SKM-1 (cell line): ENCODE measurements at regions not wholly inside any gene's neighbourhood (a gene's known extent, or its start where the extent isn't known, plus 50 kb on each side); places are given as distances from the start of the nearest gene placed in this dataset.
"Not testable (repeated sequence)": the region's sequence is repeated elsewhere in the genome, so short reads cannot be mapped to it uniquely, and the experiment has no call there.

Experiments
- DNase-seq: peaks from one replicate; lab custom pipeline; 2025; ENCODE audit not compliant: unreplicated experiment; lab: John Stamatoyannopoulos, UW

- no peak for DNase-seq
These were observed 798.5 kb downstream of the TRIB2 start for GRCh38 chr2:13515254-13515653.

DNA sequence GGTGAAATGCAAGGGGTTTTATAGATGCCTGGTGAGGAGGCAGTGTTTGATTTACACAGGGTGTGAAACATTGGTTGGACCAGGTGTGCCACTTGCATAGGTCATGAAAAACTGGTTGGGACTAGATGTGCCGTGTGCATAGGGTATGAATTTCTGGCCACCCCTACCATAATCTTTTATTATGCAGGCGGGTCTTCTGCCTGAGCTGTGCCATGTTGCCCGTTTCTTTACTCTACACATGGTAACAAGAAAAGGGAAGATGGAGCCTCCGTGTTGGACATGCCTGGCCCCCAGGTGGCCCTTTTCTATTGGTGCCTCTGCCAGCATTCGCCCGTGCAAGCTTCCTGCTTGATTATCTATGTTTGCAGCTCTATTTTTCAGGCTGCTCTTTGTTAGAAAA is 805.4 kb downstream of the TRIB2 start:
- DNase-seq: no peak

DNA sequence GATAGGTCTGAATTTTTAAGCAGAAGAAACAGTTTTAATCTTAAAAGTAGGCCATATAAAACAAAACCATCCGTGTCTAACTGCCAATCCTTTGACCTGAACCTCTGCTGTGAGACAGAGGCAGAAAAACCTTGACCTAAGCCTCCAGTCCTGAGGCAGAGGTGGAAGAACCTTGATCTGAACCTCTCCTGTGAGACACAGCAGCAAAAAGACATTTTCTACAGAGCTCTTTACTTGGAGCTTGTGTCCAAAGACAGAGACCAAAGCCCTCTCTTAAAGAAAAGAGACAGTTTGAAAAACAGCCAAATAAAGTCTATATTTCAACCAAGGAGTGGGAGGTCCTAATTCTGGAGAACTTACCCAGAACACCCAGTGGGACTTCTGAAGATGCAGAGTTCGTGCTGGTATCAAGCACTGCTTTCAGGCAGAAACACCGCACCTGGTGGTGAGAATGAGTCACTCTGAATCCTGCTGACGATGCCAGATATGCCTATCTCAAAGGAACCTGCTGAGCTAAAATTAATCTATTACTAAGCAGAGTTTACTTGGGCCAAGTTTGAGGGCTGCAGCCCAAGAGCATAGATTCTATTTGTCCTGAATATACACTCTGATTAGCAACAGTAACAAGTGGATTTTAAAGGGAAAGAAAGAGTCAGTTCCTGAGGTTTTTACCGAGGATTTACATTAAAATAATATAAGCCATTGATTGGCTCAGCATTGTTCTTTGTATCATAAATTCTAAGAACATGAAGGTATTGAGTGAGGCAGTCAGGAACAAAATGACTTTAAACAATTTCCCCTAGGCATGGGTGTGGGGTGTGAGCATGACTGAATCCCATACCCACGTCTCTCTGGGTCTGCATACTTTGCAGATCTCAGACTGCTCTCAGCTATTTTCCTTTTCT is 806.4 kb downstream of the TRIB2 start:
- DNase-seq: no peak

- no peak for DNase-seq
These were observed 807.8 kb downstream of the TRIB2 start for GRCh38 chr2:13524492-13524891.

DNA sequence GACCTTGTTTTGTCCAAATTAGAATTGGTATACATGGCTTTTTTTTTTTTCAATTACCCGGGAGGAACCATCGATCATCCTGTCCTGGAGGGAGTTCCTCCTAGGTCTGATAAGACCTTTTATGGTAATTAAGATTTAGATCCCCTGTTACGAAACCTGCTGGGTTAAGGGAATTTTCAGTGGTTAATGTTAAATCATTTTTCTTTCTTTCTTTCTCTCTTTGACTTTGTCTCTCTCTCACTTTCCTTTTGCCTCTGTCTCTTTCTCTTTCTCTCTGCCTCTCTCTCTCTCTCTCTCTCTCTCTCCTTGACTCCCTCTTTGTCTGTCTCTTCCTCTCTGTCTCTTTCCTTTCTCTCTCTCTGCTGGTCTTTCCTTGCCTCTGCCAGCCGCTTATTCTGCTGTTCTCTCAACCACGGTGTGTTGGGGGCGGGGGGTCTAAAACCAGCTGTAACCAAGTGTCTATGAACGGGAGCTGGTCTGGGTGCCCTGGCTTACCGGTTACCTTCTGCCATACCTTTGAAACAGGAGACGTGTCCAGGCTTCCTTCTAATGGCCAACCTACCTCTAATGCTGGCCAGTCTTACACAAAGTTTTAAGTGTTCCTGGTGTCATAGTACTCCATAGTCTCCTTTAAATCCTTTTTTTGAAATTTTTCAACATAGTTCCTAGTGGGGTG is 815.1 kb downstream of the TRIB2 start:
- not testable (repeated sequence) for DNase-seq

GRCh38 chr2:13532781-13533523 is 816.2 kb downstream of the TRIB2 start:
- DNase-seq: not testable (repeated sequence)

GRCh38 chr2:13533524-13533922 is 816.8 kb downstream of the TRIB2 start:
- no peak for DNase-seq

DNA sequence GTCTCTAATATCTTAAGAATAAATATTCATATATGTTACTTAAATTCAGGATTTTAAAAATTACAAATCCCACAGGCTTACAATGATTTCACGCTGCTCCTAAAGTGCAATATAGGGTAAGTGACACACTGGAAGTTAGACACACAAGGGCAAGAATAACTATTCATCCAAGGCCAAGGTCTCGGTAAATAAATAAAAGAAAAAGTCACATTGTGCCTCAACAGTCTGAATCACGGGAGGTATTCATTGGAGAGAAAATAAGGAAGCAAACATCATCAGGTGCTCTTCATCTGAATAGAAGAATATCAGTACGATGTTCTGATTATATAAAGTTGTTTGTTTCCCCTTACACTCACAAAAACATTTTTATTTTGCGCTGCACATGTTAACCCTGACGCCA is 820.2 kb downstream of the TRIB2 start:
- DNase-seq: no peak

- no peak for DNase-seq
These were observed 821.1 kb downstream of the TRIB2 start for GRCh38 chr2:13537771-13538349.

GRCh38 chr2:13539296-13539695 is 822.6 kb downstream of the TRIB2 start:
- DNase-seq: no peak

DNA sequence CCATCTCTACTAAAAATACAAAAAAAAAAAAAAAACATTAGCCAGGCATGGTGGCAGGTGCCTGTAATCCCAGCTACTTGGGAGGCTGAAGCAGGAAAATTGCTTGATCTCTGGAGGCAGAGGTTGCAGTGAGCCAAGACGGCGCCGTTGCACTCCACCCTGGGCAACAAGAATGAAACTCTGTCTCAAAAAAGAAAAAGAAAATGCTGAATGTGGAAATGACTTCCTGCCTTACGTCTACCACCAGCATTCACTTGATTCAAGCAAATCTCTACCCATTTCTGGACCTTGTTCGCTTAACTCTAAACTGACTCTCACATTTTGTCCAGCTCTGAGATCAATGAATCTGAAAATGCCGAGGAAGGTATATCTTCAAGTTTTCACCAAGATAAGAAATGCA is 825.3 kb downstream of the TRIB2 start:
- DNase-seq: no peak

GRCh38 chr2:13542642-13543041 is 825.9 kb downstream of the TRIB2 start:
- DNase-seq: no peak

GRCh38 chr2:13543550-13543949 is 826.8 kb downstream of the TRIB2 start:
- no peak for DNase-seq

GRCh38 chr2:13545320-13545719 is 828.6 kb downstream of the TRIB2 start:
- no peak for DNase-seq

DNA sequence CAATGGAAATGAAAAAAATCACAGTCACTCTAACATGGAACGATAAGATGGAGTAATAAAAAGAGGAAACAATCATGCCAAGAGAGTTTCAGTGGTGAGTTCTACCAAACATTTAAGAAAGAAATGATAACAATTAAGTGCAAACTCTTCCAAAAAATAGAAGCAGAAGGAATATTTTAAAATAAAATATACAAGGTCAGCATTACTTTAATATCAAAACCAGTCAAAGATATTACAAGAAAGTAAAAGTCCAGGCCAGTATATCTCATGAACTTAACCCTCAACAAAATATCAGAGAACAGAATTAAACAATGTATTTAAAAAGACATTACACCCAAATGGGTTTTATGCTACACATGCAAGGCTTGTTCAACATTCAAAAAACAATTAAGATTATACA is 829.4 kb downstream of the TRIB2 start:
- DNase-seq: no peak

GRCh38 chr2:13550285-13551231 is 833.8 kb downstream of the TRIB2 start:
- DNase-seq: no peak

- no peak for DNase-seq
These were observed 841.6 kb downstream of the TRIB2 start for GRCh38 chr2:13558368-13558767.

DNA sequence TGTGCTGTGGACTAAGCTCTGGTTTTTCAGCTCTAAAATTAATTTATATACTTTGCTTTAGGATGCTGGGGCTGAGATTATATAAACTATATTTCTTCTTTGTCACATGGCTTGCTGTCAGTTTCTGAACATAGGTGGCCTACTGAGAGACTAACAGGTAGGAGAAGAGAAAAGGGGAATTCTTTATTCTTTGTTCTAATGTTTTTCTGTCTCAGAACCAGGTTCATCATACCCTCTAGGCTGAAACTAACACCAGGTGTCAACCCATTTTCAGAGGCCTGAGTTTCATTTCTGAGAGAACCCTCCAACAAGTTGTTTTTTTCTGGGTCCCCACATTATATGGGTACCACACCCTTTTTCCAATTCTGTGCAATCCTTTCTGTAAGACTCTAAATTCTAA is 843.6 kb downstream of the TRIB2 start:
- no peak for DNase-seq

- DNase-seq: no peak
These were observed 855.7 kb downstream of the TRIB2 start for GRCh38 chr2:13572466-13572865.

DNA sequence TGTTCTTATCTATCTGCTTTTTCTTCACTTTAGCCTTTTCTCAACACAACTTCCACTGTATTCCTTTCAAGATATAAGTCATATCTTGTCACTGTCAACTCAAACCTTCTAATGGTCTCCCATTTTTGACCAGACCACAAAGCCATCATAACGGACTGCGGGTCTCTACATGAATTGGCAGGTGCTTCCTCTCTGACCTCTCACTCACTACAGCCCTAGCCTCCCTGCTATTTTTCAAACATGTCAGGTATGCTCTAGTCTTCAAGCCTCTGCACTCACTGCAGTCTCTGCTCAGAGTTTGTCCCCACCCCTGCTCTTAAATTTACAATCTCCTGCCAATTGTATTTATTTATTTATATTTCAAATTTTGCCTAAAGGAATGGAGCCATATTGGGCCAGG is 858.1 kb downstream of the TRIB2 start:
- DNase-seq: no peak
